Lung (tissue), 11 donors: ENCODE measurements at regions not wholly inside any gene's neighbourhood (a gene's known extent, or its start where the extent isn't known, plus 50 kb on each side); places are given as distances from the start of the nearest gene placed in this dataset.

ENCODE experiments used
- ATAC-seq: fragments of 200-7000 bp; cut with Tn5 transposase; one replicate; pipeline ENCODE4 v1.9.1; 2020; ENCODE audit warnings: moderate number of reproducible peaks; ENCODE audit not compliant: insufficient read depth, low FRiP score
- DNase-seq, 3 donors: peaks; one replicate each; pipeline ENCODE4 v3.0.0-alpha.2; 2013 to 2017
- H3K27ac ChIP-seq, 2 donors: one replicate each; pipeline ENCODE4 v1.5.1; 2013; ENCODE audit warnings: mild to moderate bottlenecking in 2 of 2, moderate library complexity in 2 of 2, control low read depth in 1 of 2, inconsistent platforms in 1 of 2, low read depth in 1 of 2, low read length in 1 of 2
- H3K27me3 ChIP-seq, 3 donors: one replicate each; pipeline ENCODE4 v1.5.1; 2013; ENCODE audit warnings: low read length in 2 of 3; ENCODE audit not compliant: control insufficient read depth in 3 of 3, insufficient read depth in 3 of 3
- H3K36me3 ChIP-seq, 4 donors: one replicate each; pipeline ENCODE4 v1.5.1; 2013; ENCODE audit warnings: low read length in 4 of 4, mild to moderate bottlenecking in 1 of 4, moderate library complexity in 1 of 4; ENCODE audit not compliant: control insufficient read depth in 4 of 4, insufficient read depth in 4 of 4
- H3K4me1 ChIP-seq, 5 donors: one replicate each; pipeline ENCODE4 v1.5.1; 2013; ENCODE audit warnings: low read length in 5 of 5, mild to moderate bottlenecking in 2 of 5, moderate library complexity in 1 of 5; ENCODE audit not compliant: control insufficient read depth in 5 of 5, insufficient read depth in 5 of 5
- H3K4me3 ChIP-seq: one replicate; pipeline ENCODE4 v1.5.1; 2013; ENCODE audit warnings: mild to moderate bottlenecking, control low read depth, moderate library complexity
- H3K9ac ChIP-seq, 2 donors: one replicate each; pipeline ENCODE4 v1.5.1; 2013; ENCODE audit warnings: low read length in 2 of 2, control low read depth in 1 of 2; ENCODE audit not compliant: insufficient read depth in 1 of 2
- H3K9me3 ChIP-seq, 4 donors: one replicate each; pipeline ENCODE4 v1.5.1; 2013; ENCODE audit warnings: low read length in 3 of 4, mild to moderate bottlenecking in 1 of 4, moderate library complexity in 1 of 4; ENCODE audit not compliant: control insufficient read depth in 4 of 4, insufficient read depth in 3 of 4
- WGBS, 2 donors: extraction: QIAGEN DNeasy Blood & Tissue Kit; methylation state at CpG; one replicate each; pipeline ENCODE4 v1.1.7; 2013; 5-methylcytosine and 5-hydroxymethylcytosine counted together
- TF ChIP-seq, protein P1 (sequence below): IDR thresholded peaks from 2 replicates; pipeline ENCODE4 v1.5.1; 2012; ENCODE audit warnings: mild to moderate bottlenecking; ENCODE audit errors: control extremely low read depth, extremely low read depth
- donor health status: control.
- donor health status: control.
- donor health status: Bipolar disorder and iron deficiency.
- donor health status: healthy.
- donor health status: DM: yes; HTN: yes; CAD: no.

DNA sequence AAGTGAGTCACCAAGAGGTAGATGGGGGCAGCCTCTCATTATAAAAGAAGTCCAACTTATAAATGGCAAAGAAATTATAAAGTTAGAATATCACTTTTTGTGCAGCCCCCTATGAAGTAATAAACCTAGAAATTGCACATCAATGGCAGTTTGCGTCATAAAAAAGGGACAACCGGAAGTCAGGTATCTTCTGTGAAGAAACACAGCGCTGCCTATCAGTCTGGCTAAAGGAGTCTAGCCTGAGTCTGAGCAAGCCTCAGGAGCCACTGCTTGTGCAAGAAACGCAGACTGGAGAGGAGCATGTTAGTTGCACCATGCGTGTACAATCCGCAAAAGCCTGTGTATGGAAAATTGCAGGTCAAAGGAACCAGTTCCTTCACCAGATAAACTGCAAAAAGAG lies 178.4 kb downstream of the ARRDC4 start:
- no peak overlapping the region for H3K4me3 ChIP-seq
- H3K27ac ChIP-seq = no peak overlapping the region
- H3K4me1 ChIP-seq = no peaks in the 10 kb centered on the region
- no peaks in the 10 kb centered on the region for H3K27me3 ChIP-seq
- H3K9me3 ChIP-seq = peaks cover 0 to 2% (median 0%) of the 10 kb centered on the region in 4 donors
- no peak for ATAC-seq
- DNase-seq = no peak
- no peak overlapping the region for H3K9ac ChIP-seq
- no peaks in the 10 kb centered on the region for H3K36me3 ChIP-seq
- TF ChIP-seq, protein P1, sequence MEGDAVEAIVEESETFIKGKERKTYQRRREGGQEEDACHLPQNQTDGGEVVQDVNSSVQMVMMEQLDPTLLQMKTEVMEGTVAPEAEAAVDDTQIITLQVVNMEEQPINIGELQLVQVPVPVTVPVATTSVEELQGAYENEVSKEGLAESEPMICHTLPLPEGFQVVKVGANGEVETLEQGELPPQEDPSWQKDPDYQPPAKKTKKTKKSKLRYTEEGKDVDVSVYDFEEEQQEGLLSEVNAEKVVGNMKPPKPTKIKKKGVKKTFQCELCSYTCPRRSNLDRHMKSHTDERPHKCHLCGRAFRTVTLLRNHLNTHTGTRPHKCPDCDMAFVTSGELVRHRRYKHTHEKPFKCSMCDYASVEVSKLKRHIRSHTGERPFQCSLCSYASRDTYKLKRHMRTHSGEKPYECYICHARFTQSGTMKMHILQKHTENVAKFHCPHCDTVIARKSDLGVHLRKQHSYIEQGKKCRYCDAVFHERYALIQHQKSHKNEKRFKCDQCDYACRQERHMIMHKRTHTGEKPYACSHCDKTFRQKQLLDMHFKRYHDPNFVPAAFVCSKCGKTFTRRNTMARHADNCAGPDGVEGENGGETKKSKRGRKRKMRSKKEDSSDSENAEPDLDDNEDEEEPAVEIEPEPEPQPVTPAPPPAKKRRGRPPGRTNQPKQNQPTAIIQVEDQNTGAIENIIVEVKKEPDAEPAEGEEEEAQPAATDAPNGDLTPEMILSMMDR = no peak
- WGBS, 2 donors = 70 to 72% methylated on average over 6 of the region's 6 CpGs

DNA sequence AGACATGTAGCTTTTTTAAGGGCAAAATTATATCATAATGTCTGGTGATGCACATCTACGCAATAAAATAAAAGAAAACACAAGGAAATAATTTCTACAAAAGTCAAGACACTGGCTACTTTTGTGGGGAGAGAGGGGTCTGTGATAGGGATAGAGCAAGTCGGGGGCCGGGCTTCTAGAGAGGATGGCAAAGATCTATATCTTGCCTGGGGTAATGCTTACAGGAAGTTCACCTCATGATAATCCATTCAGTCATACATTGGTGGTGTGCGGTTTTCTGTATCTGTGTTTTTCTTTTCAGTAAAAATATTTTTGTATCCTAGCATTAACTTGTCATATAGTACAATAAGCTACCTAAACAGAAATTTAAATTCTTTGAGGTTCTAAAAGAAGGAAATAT lies 178.8 kb downstream of the ARRDC4 start:
- Histone ChIP-seq H3K4me1 (no peaks in the 10 kb centered on the region), H3K27me3 (no peaks in the 10 kb centered on the region), H3K9ac (no peak overlapping the region), H3K27ac (no peak overlapping the region), H3K36me3 (no peaks in the 10 kb centered on the region), H3K4me3 (no peak overlapping the region), H3K9me3 (peaks cover 0 to 2% (median 0%) of the 10 kb centered on the region in 4 donors)
- WGBS, 2 donors = 50 to 79% methylated on average over 4 of the region's 4 CpGs
- no peak for ATAC-seq
- TF ChIP-seq, protein P1 = no peak
- DNase-seq = no peak

DNA sequence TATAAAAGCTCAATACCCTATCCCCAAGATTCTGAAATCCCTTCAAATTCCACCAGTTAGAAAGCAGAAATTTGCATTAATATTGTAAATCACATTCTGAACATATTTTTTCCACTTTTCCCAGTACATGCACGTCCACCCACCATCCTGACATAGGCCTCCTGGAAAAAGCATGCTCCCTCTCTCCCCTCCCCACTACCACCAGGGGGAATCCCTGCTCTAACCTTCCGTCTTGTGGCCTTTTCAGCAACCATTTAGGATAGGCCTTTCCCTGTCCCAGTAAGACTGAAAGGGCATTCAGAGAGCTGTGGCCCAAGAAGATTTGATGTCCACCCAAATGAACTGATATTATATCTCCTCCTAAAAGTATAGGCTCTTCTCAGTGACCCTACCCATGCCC lies 182.1 kb downstream of the ARRDC4 start:
- no peaks in the 10 kb centered on the region for H3K27me3 ChIP-seq
- DNase-seq (no peak), ATAC-seq (no peak)
- H3K4me1 ChIP-seq = no peaks in the 10 kb centered on the region
- WGBS, 2 donors = 78 to 79% methylated on average over 2 of the region's 2 CpGs
- TF ChIP-seq, protein P1 = no peak
- peaks cover 0 to 2% (median 0%) of the 10 kb centered on the region in 4 donors for H3K9me3 ChIP-seq
- H3K4me3 ChIP-seq = no peak overlapping the region
- H3K36me3 ChIP-seq = no peaks in the 10 kb centered on the region
- no peak overlapping the region for H3K27ac ChIP-seq
- H3K9ac ChIP-seq = no peak overlapping the region

GRCh38 chr15:98143116-98143515 lies 182.6 kb downstream of the ARRDC4 start:
- Histone ChIP-seq H3K4me1 (no peaks in the 10 kb centered on the region), H3K36me3 (no peaks in the 10 kb centered on the region), H3K27ac (no peak overlapping the region), H3K27me3 (no peaks in the 10 kb centered on the region), H3K4me3 (no peak overlapping the region), H3K9ac (no peak overlapping the region), H3K9me3 (peaks cover 0 to 2% (median 0%) of the 10 kb centered on the region in 4 donors)
- DNase-seq (no peak), ATAC-seq (no peak)
- 83 to 95% methylated on average over 4 of the region's 4 CpGs for WGBS, 2 donors
- TF ChIP-seq, protein P1 = no peak
